NCI-H1436 treated with DMSO at 0.1 percent for 48 hours (cell line): ENCODE measurements at regions not wholly inside any gene's neighbourhood (a gene's known extent, or its start where the extent isn't known, plus 50 kb on each side); places are given as distances from the start of the nearest gene placed in this dataset.
"Not testable (repeated sequence)": the region's sequence is repeated elsewhere in the genome, so short reads cannot be mapped to it uniquely, and the experiment has no call there.

Experiments used
- DNase-seq: peaks from one replicate; lab custom pipeline; 2025; lab: John Stamatoyannopoulos, UW

DNA sequence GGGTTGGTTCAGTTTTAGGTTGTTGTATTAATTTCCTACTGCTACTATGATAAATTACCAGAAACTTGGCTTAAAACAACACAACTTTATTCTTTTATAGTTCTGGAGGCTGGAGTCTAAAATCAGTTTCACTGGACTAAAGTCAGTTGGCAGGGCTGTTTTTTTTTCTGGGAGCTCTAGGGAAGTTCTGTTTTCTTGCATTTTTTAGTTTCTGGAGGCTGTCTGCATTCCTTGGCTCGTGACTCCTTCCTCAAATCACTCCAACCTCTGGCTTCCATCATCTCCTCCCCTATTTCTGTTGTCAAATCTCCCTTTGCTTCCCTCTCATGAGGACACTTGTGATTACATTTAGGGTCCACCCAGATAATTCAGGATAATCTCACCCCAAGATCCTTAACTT is 51.3 kb upstream of the SUB1 start:
- no peak for DNase-seq

DNA sequence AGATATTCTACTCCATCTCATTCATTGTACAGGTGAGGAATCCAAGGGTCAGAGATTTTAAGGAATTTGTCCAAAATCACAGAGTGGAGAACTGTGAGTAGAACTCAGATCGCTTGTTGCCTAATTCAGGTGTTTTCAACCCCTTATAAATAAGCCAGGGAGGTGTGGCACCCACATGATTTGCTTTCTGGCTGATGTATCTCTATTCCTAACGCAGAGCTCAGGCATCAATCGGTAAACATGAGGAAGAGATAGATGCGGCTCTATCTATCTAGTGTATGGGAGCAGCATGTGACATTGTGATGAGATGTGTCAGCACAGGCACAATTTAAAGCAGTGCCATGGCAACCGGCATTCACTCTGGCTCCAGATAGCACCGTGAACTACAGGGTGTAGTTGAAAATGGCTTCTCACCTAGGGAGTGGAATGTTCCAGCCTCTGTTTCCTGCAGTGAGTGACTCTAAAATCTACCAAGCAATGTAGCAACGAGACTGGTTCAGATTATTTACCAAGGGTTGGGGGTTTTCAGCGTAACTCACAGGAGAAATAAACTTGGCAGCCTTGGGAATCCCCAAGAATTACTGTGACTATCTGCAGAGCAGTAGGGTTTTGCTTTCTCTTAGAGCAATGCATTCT is 53.4 kb upstream of the SUB1 start:
- DNase-seq = no peak

DNA sequence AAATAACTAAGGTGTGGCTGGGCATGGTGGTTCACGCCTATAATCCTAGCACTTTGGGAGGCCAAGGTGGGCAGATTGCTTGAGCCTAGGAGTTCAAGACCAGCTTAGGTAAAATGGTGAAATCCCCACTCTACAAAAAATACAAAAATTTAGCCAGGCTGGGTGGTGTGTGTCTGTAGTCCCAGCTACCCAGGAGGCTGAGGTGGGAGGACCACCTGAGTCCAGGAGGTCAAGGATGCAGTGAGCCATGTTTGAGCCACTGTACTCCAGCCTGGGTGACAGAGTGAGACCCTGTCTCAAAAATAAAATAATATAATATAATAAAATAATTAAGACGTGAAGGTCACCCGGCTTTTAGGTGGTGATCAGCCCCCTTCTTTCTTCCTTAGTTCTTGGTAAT is 58.0 kb upstream of the SUB1 start:
- not testable (repeated sequence) for DNase-seq

DNA sequence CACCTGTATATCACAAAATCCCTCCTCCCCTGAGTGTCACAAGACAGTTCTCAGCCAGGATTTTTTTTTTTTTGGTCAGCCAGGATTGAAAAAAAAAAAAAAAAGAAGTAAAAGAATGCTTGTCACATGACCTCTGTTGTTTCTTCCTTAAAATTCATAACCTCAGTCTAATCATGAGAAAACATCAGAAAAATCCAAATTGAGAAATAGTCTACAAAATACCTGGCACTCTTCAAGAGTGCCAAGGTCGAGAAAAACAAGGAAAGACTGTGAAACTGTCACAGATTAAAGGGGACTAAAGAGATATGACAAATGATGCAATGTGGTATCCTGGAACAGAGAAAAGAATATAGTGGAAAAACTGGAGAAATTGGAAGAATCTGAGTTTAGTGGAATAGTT is 58.5 kb upstream of the SUB1 start:
- no peak for DNase-seq

DNA sequence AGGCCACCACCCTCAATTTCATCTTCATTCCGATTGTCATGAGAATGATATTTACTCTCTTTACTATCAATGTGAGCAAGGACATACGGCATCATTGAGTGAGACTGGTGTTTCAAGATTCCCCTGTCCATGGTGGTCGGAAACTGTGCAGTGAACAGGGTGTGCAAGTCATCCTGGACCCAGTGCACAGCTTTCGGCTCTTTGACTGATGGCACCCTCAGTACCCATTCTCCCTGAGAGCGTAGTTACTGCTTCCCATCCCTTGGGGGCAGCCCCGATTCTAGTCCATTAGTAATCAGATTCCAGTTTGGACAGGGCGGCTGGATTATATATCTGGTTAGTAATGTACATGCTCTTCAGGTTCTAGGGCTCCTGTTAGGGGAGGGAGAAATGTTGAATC is 61.7 kb upstream of the SUB1 start:
- DNase-seq = no peak

DNA sequence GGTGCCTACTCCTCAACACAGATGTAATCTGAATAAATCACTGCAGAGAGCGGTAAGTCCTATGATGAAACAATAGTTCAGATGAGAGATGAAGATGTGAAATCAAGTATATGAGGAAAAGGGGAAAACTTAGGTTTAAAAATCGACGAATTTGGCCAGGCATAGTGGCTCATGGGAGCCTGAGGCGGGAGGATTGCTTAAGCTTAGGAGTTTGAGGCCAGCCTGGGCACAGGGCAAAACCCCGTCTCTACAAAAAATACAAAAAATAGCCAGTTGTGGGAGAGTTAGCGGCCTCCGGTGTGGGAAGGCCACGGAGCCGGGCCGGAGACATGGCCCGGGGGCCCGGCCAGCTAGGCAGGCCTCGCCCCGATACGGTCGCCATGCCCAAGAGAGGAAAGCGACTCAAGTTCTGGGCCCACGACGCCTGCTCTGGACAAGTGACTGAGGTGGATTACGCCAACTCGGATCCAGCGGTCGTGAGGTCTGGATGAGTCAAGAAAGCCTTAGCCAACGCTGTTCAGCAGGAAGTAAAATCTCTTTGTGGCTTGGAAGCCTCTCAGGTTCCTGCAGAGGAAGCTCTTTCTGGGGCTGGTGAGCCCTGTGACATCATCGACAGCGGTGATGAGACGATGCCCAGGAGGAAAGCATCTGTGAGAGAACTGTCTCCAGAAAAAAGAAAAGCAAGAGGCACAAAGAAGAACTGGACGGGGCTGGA is 62.8 kb upstream of the SUB1 start:
- no peak for DNase-seq

DNA sequence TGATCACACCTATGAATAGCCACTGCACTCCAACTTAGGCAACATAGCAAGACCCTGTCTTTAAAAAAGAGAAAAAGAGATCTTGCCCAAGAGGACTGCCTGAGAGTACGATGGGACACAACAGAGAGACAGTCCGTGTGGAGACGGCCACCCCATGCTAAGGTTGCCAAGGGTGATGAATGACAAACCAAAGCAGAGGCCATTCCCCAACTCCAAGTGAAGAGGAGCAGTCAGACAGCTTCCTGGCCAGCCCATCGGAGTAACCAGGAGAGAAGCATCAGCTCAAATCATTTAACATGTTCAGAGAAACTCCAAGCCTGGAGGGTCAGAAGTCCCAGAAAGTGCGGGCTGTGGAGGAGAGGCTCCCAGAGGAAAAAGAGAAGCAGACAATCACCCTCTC is 63.9 kb upstream of the SUB1 start:
- DNase-seq = no peak

DNA sequence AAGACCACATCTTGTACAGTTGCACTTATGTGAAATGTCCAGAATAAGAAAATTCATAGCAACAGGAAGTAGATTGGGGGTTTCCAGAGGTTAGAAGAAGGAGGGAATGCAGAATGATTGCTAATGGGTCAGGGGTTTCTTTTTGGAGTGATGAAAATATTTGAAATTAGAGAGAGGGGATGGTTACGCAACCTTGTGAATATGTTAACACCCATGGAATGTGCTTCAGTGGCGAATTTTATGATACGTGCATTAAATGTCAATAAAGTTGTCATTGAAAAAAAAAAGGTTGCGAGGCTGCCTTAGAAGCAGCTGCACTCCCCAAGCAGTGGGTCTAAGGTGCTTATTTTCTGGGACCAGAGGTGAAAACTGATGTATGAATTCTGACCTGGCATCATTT is 64.4 kb upstream of the SUB1 start:
- no peak for DNase-seq

DNA sequence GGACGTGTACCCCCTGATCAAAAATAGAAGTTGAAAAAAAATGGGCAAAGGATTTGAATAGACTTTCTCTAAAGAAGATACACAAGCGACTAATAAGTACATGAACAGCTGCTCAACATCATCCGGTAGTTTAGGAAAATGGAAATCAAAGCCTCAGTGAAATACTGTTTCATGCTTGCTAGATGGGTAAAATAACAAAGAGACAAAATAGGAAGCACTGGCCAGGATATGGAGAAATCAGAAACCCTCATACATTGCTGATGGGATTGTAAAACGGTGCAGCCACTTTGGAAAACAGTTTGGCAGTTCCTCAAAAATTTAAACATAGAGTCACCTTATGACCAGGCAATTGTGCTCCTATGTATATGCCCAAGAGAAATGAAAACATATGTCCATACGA is 65.0 kb upstream of the SUB1 start:
- DNase-seq = no peak

DNA sequence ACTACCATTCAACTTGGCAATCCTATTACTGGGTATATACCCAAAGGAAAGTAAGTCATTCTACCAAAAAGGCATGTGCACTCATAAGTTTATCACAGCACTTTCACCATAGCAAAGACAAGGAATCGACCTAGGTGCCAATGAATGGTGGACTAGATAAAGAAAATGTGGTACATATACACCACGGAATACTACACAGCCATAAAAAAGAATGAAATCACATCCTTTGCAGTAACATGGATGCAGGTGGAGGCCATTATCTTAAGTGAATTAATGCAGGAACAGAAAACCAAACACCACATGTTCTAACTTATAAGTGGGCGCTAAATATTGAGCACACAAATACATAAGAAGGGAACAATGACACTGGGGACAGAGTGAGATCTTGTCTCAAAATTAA is 65.8 kb upstream of the SUB1 start:
- DNase-seq = no peak

DNA sequence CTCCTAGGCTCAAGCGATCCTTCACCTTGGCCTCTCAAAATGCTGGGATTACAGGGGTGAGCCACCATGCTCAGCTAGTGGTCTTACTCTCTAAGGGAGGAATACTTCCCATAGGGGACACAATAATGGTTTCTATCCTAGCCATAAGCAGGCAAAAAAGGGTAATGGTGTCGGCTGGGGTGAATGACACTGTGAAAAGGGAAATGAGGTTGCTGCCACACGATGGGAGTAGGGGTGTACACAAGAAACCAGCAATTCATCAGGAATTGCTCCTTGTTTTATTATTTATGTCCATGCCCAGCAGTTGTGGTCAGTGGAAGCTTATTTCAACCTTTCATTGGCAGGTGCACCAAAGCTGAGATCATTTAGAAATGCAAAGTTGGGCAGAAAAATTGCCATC is 70.3 kb upstream of the ZFR start:
- no peak for DNase-seq

DNA sequence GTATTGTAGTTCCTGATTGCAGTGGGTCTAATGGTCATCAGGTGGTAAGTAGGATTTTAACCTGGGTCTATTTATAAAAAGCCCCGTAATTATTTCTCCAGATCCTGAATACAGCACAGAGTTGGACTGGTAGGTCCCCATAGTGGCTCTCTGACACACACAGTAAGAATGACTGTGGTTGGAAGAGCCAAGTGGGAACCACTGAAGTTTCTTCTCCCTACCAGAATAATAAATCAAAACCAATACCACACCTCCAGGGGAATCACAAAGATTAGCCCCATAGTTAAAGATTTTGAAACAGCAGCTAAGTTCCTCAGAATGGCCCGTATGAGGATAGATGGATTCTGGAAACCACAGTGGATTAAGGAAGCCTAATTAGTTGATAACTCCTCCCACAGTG is 68.4 kb upstream of the ZFR start:
- no peak for DNase-seq

DNA sequence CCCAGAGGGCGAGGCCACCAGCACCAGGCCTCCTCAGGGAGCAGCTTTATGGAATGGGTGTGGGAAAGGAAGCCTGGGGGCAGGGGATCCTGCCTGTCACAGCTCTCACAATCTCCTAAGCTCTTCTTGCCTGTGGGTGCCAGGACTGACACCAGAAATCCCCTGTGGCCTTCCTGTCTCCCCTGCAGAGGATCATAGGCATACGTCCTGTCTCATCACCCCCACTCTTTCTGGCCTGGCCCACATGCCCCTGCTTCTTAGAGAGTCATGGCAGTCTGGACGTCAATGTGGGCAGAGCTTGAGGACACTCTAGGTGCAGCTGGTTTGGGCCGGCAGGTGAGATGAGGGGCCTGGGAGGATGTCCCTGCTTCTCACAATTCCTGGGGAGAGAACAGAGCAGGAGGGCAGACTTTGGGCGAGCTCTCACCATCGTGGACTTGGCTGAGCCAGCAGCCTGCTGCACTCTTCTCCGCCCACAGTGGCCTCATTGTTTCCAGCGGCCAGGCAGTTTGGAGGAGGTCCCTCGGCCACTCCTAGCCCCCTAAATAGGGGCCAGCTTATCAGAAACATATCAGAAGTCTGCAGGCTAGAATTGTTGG is 67.3 kb upstream of the ZFR start:
- DNase-seq = no peak

DNA sequence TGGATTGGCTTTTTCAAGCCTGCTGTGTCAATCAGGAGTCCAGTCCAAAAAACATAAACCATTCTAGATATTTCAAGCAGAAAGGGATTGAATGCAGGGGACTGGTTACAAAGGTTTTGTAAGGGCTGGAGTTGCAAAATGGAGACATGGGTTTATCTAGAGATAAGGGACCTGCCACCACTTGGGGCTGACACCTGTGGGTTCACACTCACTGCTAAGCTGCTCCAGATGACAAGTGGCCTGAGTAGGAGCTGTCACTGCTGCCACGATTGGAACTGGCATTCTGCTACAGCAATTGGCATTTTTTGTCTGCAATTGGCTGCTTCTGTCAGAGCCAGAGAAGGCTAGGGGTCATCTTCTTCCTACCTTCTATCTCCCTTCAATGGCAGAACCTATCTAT is 66.3 kb upstream of the ZFR start:
- no peak for DNase-seq

DNA sequence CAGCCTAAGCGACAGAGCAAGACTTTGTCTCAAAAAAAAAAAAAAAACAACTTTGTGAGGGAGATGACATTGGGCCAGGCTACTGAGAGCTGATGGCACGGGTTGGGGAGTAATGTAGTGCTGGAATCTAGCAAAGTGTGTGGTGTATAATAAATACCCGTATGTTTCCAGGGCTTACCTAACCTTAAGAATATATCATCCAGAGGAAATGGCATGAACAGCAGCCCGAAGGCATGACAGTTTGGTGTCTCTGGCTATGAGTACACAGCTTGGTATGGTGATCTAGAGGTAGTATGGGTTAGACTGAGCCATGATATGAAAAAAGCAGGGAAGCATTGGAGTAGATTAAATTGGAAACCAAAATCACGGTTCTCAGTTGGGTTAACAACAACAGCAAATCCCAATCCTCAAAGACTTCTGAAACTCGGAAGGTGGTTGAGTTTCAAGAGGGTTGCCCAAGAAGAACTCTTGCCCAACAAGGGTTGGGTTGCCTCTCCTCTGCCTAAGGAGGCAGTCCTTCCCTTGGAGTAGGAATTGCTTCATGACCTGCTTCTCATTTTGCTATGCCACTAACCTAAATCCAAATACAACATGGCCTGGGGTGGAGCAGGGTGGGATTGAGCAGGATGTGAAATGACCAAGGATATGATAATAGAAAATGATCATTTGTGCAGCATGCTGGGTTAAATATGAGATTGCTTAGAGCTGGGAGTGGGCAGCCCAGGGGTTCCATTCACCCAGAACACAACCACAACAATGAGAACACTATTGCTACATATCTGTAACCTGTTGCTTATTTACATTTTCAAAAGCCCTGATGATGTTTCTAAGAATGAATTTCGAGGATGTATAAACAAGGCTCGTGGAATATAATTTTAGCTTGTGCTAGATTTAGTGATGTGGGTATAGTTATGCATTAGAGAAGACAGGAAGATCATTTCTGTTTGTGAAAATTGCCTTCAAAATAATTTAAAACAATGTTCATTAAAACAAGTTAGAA is 64.6 kb upstream of the ZFR start:
- no peak for DNase-seq

DNA sequence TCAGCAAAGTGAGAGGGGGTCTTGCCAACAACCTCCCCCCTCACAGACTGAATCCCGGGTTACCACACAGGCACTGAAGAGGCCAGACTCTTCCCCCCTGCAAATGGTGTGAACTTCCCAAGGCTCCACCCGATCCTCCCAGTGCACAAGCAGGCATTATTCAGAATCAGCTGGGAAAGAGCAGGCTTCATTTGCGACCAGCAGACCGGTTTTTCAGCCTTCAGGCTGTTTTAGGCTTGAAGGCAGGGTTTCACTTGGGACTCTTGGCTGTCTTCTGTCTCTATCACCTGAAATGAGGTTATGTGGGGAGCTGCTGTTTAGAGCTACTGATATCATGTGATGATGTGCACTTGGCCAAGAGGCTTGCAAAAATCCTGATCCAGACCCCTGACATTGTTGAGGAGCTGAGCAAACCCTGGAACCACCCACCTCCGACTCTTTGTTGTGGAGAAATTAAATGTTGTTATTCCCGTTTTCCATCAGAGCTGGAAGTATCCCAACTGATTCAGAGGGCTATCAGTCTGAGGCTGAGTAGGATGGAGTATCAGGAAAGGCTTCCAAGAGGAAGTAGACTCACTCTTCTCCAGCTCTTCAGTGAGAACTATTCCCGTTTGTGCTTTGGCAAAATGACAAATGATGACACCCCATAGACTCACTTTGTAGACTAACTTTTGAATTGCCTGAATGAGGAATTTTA is 63.3 kb upstream of the ZFR start:
- no peak for DNase-seq

DNA sequence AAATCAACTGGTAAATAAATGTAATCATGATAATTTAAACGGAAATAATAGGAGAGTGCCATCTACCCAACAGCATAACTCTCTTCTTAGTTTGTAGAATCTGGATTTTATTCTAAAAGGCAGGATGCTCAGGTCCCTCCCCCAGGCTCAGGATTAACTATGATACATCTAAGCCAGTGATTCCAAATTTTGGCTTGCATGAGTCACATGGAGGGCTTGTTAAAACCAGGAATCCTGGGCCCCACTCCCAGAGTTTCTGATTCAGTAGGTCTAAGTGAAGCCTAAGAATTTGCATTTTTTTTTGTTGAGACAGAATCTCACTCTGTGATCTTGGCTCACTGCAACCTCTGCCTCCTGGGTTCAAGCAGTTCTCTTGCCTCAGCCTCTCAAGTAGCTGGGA is 62.3 kb upstream of the ZFR start:
- no peak for DNase-seq

DNA sequence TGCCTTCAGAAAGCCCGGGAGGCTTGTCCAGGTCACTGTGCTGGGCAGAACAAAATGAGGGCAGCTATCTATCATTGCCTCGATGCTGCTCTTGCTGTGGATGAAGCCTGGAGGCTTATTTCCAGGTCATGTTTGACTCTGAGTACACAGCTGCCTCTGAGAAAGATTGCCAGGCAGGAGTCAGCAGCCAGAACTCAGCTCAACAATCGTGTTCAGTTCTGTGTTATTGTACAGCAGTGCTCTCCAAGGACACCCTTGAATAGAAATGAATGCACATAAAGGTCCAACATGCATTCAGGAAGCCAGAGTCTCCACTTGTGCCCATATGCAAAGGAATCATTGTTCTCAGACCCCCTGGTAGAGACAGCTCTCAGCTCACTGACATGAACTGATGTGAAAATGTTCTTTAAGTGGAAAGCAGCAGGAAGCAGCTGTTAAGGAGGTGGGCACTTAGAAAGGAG is 61.7 kb upstream of the ZFR start:
- no peak for DNase-seq

DNA sequence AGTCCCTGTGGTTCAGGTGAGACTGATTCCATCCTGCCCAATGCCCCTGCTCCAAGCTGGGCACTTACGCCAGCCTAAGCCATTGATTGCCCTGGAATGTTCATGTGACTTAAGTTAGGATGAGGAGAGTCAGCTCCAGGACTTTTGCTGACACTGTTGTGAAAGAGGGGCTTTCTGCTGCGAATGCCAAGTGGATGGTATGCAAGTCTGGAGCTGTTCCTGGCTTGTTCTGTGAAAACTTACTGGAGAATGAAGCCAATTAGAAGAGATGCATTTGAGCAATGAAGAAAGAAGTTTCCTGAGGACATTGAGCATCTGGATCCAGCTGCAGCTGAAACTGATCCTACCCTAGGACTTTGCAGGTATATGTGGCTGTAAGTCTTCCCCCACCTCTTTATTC is 61.2 kb upstream of the ZFR start:
- no peak for DNase-seq

DNA sequence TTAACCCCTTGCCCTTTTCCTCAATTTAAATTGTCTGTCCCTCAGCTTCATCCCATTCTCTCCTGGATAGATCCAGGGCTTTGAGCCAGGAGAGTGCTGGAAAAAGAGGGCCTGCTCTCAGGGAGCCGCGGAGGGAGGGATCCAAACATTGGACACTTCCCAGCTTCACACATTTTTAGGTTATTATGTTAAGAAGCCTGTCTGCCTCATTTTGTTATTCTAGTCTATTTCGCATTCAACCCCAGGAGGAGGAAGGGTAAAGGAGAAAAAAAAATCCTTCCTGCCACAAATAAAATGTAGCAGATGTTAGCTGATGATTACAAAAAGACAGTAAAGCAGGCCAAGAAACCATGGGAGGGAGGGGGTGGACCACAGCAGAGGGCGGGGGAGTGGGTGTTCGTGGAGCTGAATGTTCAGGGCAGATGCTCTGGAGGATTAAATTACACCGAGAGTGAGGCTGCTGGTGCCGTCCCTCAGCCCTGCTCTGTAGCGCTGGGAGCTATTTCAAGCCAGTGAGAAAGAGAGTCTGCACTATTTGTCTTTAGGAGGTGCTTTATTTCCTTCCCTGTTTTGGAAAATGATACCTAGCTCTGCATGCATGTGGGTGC is 60.6 kb upstream of the ZFR start:
- peak; percentile 20 for DNase-seq

DNA sequence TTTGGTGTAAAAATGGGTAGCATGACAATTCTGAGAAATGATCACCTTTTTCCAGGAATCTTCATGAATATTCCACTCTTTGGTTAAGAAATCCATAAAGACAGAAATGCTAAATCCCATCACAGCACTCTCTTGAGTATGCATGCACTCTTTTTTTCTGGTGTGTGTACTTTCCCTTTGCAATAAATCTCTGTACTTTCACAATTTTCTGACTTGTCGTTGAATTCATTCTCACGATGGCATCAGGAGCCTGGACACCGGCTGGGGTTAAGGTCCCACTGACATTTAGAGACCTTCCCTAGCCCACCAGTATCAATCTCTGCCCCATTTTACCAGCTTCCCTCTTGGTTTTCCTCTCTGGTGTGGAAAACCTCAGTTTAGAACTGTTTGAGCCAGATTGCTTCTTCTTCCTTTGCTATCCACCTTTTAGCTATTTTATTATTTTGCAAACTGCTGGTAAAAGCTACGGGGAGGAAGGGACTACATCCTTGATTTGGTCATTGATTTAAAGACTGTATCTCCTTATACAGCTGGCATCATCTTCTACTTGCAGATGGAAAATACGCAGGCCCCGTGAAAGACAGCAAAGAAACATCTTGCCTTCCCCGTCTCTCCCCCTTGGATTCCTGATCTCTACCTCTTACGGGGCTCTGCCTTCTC is 59.9 kb upstream of the ZFR start:
- DNase-seq = no peak
